ENCODE measurements at regions not wholly inside any gene's neighbourhood (a gene's known extent, or its start where the extent isn't known, plus 50 kb on each side); places are given as distances from the start of the nearest gene placed in this dataset.
"Not testable (repeated sequence)": the region's sequence is repeated elsewhere in the genome, so short reads cannot be mapped to it uniquely, and the experiment has no call there.

GRCh38 chr7:55730197-55730596 lies 132.4 kb downstream of the SEPTIN14 start:
- FAIRE-seq (no peak), DNase-seq (ENCODE audit: low read depth) (peak; percentile 21)
- Histone ChIP-seq H3K27ac (ENCODE audit: low read depth, low read length) (no peak overlapping the region), H3K27me3 (ENCODE audit: insufficient read depth, low read length) (no peaks in the 10 kb centered on the region), H3K9ac (ENCODE audit: low read length) (no peak overlapping the region), H3K4me1 (ENCODE audit: insufficient read depth, low read length) (no peaks in the 10 kb centered on the region), H3K4me2 (ENCODE audit: low read length) (no peak overlapping the region), H3K36me3 (ENCODE audit: insufficient read depth, low read length) (no peaks in the 10 kb centered on the region), H4K20me1 (ENCODE audit: insufficient read depth, low read length) (no peaks in the 10 kb centered on the region), H2AFZ (ENCODE audit: low read depth, low read length) (no peak overlapping the region), H3K9me3 (ENCODE audit: insufficient read depth, low read depth, low read length) (no peaks in the 10 kb centered on the region), H3K4me3 (ENCODE audit: insufficient read depth, low read depth, low read length) (no peak overlapping the region), H3K79me2 (ENCODE audit: insufficient read depth, low read length) (no peaks in the 10 kb centered on the region)
- H3K27ac Mint-ChIP-seq (ENCODE audit: unreplicated experiment): no peak overlapping the region
- no peak overlapping the region for H3K4me3 Mint-ChIP-seq (ENCODE audit: unreplicated experiment)
- no peak for TF ChIP-seq EZH2 (IDR thresholded peaks at IDR 0.05; ENCODE audit: insufficient read depth, low read length)
- no peak for TF ChIP-seq CTCF (IDR thresholded peaks at IDR 0.05; ENCODE audit: insufficient read depth, low read depth, low read length)
- H3K36me3 Mint-ChIP-seq (ENCODE audit: low read depth, unreplicated experiment): no peaks in the 10 kb centered on the region
- no peaks in the 10 kb centered on the region for H3K27me3 Mint-ChIP-seq (ENCODE audit: low read depth, unreplicated experiment)
- H3K9me3 Mint-ChIP-seq (ENCODE audit: unreplicated experiment): no peaks in the 10 kb centered on the region
- H3K4me1 Mint-ChIP-seq (ENCODE audit: low read depth, unreplicated experiment): no peaks in the 10 kb centered on the region

GRCh38 chr7:55723621-55723941 lies 139.0 kb downstream of the SEPTIN14 start:
- Histone ChIP-seq H3K9ac (ENCODE audit: low read length) (no peak overlapping the region), H3K4me2 (ENCODE audit: low read length) (no peak overlapping the region), H3K4me3 (ENCODE audit: insufficient read depth, low read depth, low read length) (no peak overlapping the region), H3K27ac (ENCODE audit: low read depth, low read length) (no peak overlapping the region), H3K9me3 (ENCODE audit: insufficient read depth, low read depth, low read length) (no peaks in the 10 kb centered on the region), H3K79me2 (ENCODE audit: insufficient read depth, low read length) (no peaks in the 10 kb centered on the region), H4K20me1 (ENCODE audit: insufficient read depth, low read length) (no peaks in the 10 kb centered on the region), H3K36me3 (ENCODE audit: insufficient read depth, low read length) (no peaks in the 10 kb centered on the region), H2AFZ (ENCODE audit: low read depth, low read length) (no peak overlapping the region), H3K4me1 (ENCODE audit: insufficient read depth, low read length) (no peaks in the 10 kb centered on the region), H3K27me3 (ENCODE audit: insufficient read depth, low read length) (no peaks in the 10 kb centered on the region)
- Mint-ChIP-seq H3K36me3 (ENCODE audit: low read depth, unreplicated experiment) (no peaks in the 10 kb centered on the region), H3K4me1 (ENCODE audit: low read depth, unreplicated experiment) (no peaks in the 10 kb centered on the region), H3K4me3 (ENCODE audit: unreplicated experiment) (no peak overlapping the region), H3K27me3 (ENCODE audit: low read depth, unreplicated experiment) (no peaks in the 10 kb centered on the region), H3K9me3 (ENCODE audit: unreplicated experiment) (no peaks in the 10 kb centered on the region), H3K27ac (ENCODE audit: unreplicated experiment) (no peak overlapping the region)
- FAIRE-seq: no peak
- no peak for TF ChIP-seq EZH2 (IDR thresholded peaks at IDR 0.05; ENCODE audit: insufficient read depth, low read length)
- no peak for TF ChIP-seq CTCF (IDR thresholded peaks at IDR 0.05; ENCODE audit: insufficient read depth, low read depth, low read length)
- DNase-seq (ENCODE audit: low read depth): no peak

- not testable (repeated sequence) for H3K9me3 Mint-ChIP-seq (ENCODE audit: unreplicated experiment); DNase-seq (ENCODE audit: low read depth); H3K9ac ChIP-seq (ENCODE audit: low read length); H3K27me3 Mint-ChIP-seq (ENCODE audit: low read depth, unreplicated experiment); H4K20me1 ChIP-seq (ENCODE audit: insufficient read depth, low read length); H2AFZ ChIP-seq (ENCODE audit: low read depth, low read length); H3K27ac Mint-ChIP-seq (ENCODE audit: unreplicated experiment); H3K9me3 ChIP-seq (ENCODE audit: insufficient read depth, low read depth, low read length); H3K4me1 Mint-ChIP-seq (ENCODE audit: low read depth, unreplicated experiment); H3K4me1 ChIP-seq (ENCODE audit: insufficient read depth, low read length); H3K79me2 ChIP-seq (ENCODE audit: insufficient read depth, low read length); H3K27ac ChIP-seq (ENCODE audit: low read depth, low read length); H3K27me3 ChIP-seq (ENCODE audit: insufficient read depth, low read length); H3K4me3 Mint-ChIP-seq (ENCODE audit: unreplicated experiment); H3K4me3 ChIP-seq (ENCODE audit: insufficient read depth, low read depth, low read length); H3K36me3 ChIP-seq (ENCODE audit: insufficient read depth, low read length); H3K4me2 ChIP-seq (ENCODE audit: low read length); H3K36me3 Mint-ChIP-seq (ENCODE audit: low read depth, unreplicated experiment); FAIRE-seq
Observed at GRCh38 chr7:55722874-55723620, 139.5 kb downstream of the SEPTIN14 start.

GRCh38 chr7:55721004-55721403 lies 141.5 kb downstream of the SEPTIN14 start:
- H3K9me3 Mint-ChIP-seq (ENCODE audit: unreplicated experiment); H4K20me1 ChIP-seq (ENCODE audit: insufficient read depth, low read length); H3K9ac ChIP-seq (ENCODE audit: low read length); H3K4me2 ChIP-seq (ENCODE audit: low read length); DNase-seq (ENCODE audit: low read depth); H3K79me2 ChIP-seq (ENCODE audit: insufficient read depth, low read length); H3K27me3 ChIP-seq (ENCODE audit: insufficient read depth, low read length); H3K4me1 ChIP-seq (ENCODE audit: insufficient read depth, low read length); H3K36me3 Mint-ChIP-seq (ENCODE audit: low read depth, unreplicated experiment); H2AFZ ChIP-seq (ENCODE audit: low read depth, low read length); H3K4me3 Mint-ChIP-seq (ENCODE audit: unreplicated experiment); H3K4me1 Mint-ChIP-seq (ENCODE audit: low read depth, unreplicated experiment); H3K27me3 Mint-ChIP-seq (ENCODE audit: low read depth, unreplicated experiment); H3K27ac ChIP-seq (ENCODE audit: low read depth, low read length); H3K4me3 ChIP-seq (ENCODE audit: insufficient read depth, low read depth, low read length); H3K36me3 ChIP-seq (ENCODE audit: insufficient read depth, low read length); H3K27ac Mint-ChIP-seq (ENCODE audit: unreplicated experiment); H3K9me3 ChIP-seq (ENCODE audit: insufficient read depth, low read depth, low read length); FAIRE-seq: not testable (repeated sequence)

GRCh38 chr7:55715247-55715867 lies 143.1 kb upstream of the VOPP1 start:
- not testable (repeated sequence) for H3K4me2 ChIP-seq (ENCODE audit: low read length); H2AFZ ChIP-seq (ENCODE audit: low read depth, low read length); H3K27me3 ChIP-seq (ENCODE audit: insufficient read depth, low read length); H3K9me3 ChIP-seq (ENCODE audit: insufficient read depth, low read depth, low read length); H3K9ac ChIP-seq (ENCODE audit: low read length); H3K4me1 ChIP-seq (ENCODE audit: insufficient read depth, low read length); FAIRE-seq; H3K36me3 ChIP-seq (ENCODE audit: insufficient read depth, low read length); H3K27ac ChIP-seq (ENCODE audit: low read depth, low read length); H3K9me3 Mint-ChIP-seq (ENCODE audit: unreplicated experiment); H3K36me3 Mint-ChIP-seq (ENCODE audit: low read depth, unreplicated experiment); DNase-seq (ENCODE audit: low read depth); H3K4me3 Mint-ChIP-seq (ENCODE audit: unreplicated experiment); H4K20me1 ChIP-seq (ENCODE audit: insufficient read depth, low read length); H3K27ac Mint-ChIP-seq (ENCODE audit: unreplicated experiment); H3K4me1 Mint-ChIP-seq (ENCODE audit: low read depth, unreplicated experiment); H3K79me2 ChIP-seq (ENCODE audit: insufficient read depth, low read length); H3K4me3 ChIP-seq (ENCODE audit: insufficient read depth, low read depth, low read length)
- peaks cover 10% of the 10 kb centered on the region for H3K27me3 Mint-ChIP-seq (ENCODE audit: low read depth, unreplicated experiment)
